Right lobe of liver (tissue), 6 donors: ENCODE measurements at regions not wholly inside any gene's neighbourhood (a gene's known extent, or its start where the extent isn't known, plus 50 kb on each side); places are given as distances from the start of the nearest gene placed in this dataset.

ENCODE experiments used
- ATAC-seq, 4 donors: fragments of 200-7000 bp; cut with Tn5 transposase; one replicate each; pipeline ENCODE4 v1.9.1; 2020; ENCODE audit warnings: mild to moderate bottlenecking in 4 of 4, moderate library complexity in 4 of 4
- DNase-seq, 3 donors: peaks; one replicate each; pipeline ENCODE4 v3.0.0-alpha.2; 2020
- H3K27ac ChIP-seq, 3 donors: fragments of 200-600 bp; one replicate each; pipeline ENCODE4 v1.8.0; 2022
- H3K27me3 ChIP-seq, 2 donors: fragments of 200-600 bp; one replicate each; pipeline ENCODE4 v1.8.0; 2022
- H3K36me3 ChIP-seq, 4 donors: fragments of 200-600 bp; sonication (generic) in 1 of 4; one replicate each; pipeline versions ENCODE4 v1.5.1 to v1.8.0; 2017 to 2022; ENCODE audit warnings: control low read depth in 1 of 4
- H3K4me1 ChIP-seq, 4 donors: fragments of 200-600 bp; sonication (generic) in 1 of 4; one replicate each; pipeline versions ENCODE4 v1.5.1 to v1.8.0; 2017 to 2022; ENCODE audit warnings: control low read depth in 1 of 4
- H3K4me3 ChIP-seq, 3 donors: fragments of 200-600 bp; one replicate each; pipeline ENCODE4 v1.8.0; 2022
- H3K9me3 ChIP-seq, 4 donors: fragments of 200-600 bp; sonication (generic) in 1 of 4; one replicate each; pipeline versions ENCODE4 v1.5.1 to v1.8.0; 2017 to 2022; ENCODE audit warnings: control low read depth in 1 of 4
- POLR2A ChIP-seq: fragments of 450-650 bp; IDR thresholded peaks from one replicate; pipeline ENCODE4 v1.6.1; 2017; ENCODE audit warnings: antibody characterized with exemption, mild to moderate bottlenecking
- WGBS: methylation state at CpG from one replicate; pipeline ENCODE4 v1.1.6; 2018; ENCODE audit warnings: low coverage, low lambda C conversion rate; ENCODE audit not compliant: insufficient coverage; ENCODE audit errors: missing lambda C conversion rate; 5-methylcytosine and 5-hydroxymethylcytosine counted together
- intact Hi-C, 2 donors: fragments of 100-400 bp; cut with DNase I; formaldehyde crosslinking; loops; one replicate each; pipeline versions ENCODE4 v1.11.2 to v1.14.1; 2022
- TF ChIP-seq, protein P1 (sequence below), 4 donors: fragments of 200-600 bp in 3 of 4; fragments of 450-650 bp in 1 of 4; IDR thresholded peaks; one replicate each; pipeline versions ENCODE4 v1.5.1 to v1.8.0; 2016 to 2022; ENCODE audit warnings: antibody characterized with exemption in 4 of 4, mild to moderate bottlenecking in 2 of 4
- donor health status: DM: no; HTN: yes; CAD: no.
- donor health status: DM: no; HTN: no; CAD: no.
- donor health status: DM: no; HTN: no; CAD: no.
- donor health status: DM: no; HTN: yes; CAD: no.
- donor health status: DM: no; HTN: yes; CAD: no.

- no peaks in the 10 kb centered on the region for H3K36me3 ChIP-seq
- WGBS: 7% methylated on average over 1 of the region's 1 CpG
- no peaks in the 10 kb centered on the region for H3K9me3 ChIP-seq
- no peaks in the 10 kb centered on the region for H3K4me1 ChIP-seq
- DNase-seq (no peak), ATAC-seq (no peak)
- H3K27ac ChIP-seq: no peak overlapping the region
- H3K4me3 ChIP-seq: no peak overlapping the region
- H3K27me3 ChIP-seq: no peaks in the 10 kb centered on the region
- intact Hi-C loops: no loop called here
- TF ChIP-seq, protein P1, sequence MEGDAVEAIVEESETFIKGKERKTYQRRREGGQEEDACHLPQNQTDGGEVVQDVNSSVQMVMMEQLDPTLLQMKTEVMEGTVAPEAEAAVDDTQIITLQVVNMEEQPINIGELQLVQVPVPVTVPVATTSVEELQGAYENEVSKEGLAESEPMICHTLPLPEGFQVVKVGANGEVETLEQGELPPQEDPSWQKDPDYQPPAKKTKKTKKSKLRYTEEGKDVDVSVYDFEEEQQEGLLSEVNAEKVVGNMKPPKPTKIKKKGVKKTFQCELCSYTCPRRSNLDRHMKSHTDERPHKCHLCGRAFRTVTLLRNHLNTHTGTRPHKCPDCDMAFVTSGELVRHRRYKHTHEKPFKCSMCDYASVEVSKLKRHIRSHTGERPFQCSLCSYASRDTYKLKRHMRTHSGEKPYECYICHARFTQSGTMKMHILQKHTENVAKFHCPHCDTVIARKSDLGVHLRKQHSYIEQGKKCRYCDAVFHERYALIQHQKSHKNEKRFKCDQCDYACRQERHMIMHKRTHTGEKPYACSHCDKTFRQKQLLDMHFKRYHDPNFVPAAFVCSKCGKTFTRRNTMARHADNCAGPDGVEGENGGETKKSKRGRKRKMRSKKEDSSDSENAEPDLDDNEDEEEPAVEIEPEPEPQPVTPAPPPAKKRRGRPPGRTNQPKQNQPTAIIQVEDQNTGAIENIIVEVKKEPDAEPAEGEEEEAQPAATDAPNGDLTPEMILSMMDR (IDR thresholded peaks at IDR 0.05): no peak
- no peak for TF ChIP-seq POLR2A
These were observed 241.2 kb upstream of the LRRC3B start for GRCh38 chr3:26381411-26381810.

DNA sequence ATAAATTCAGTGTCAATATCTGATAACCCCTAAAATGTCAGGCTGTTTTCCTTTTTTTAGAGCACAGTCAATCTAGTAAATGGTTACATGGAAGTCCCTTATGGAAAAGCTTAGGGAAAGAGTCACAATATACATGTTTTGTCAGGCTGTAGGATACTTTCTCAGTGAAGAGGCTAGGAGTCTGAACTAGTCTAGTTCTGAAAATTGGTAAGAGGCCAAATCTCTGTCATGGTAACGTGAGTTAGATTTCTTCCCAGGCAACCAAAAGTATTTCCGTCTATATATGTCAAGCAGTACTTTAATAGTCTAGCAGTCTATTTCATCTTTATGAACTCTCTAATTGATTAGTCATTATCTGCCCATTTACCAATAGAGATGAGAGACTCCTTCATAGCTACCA lies 215.9 kb upstream of the LRRC3B start:
- intact Hi-C loops: no loop called here
- WGBS: 60% methylated on average over 1 of the region's 2 CpGs
- Histone ChIP-seq H3K27ac (no peak overlapping the region), H3K27me3 (no peaks in the 10 kb centered on the region), H3K36me3 (no peaks in the 10 kb centered on the region), H3K9me3 (no peaks in the 10 kb centered on the region), H3K4me3 (no peak overlapping the region), H3K4me1 (no peaks in the 10 kb centered on the region)
- TF ChIP-seq, protein P1 (IDR thresholded peaks at IDR 0.05): no peak
- no peak for TF ChIP-seq POLR2A
- no peak for ATAC-seq
- no peak for DNase-seq

GRCh38 chr3:26418553-26418952 lies 204.0 kb upstream of the LRRC3B start:
- no peaks in the 10 kb centered on the region for H3K4me1 ChIP-seq
- TF ChIP-seq POLR2A: no peak
- TF ChIP-seq, protein P1 (IDR thresholded peaks at IDR 0.05): no peak
- no peak overlapping the region for H3K4me3 ChIP-seq
- H3K27me3 ChIP-seq: no peaks in the 10 kb centered on the region
- ATAC-seq (no peak), DNase-seq (no peak)
- H3K27ac ChIP-seq: no peak overlapping the region
- intact Hi-C loops: no loop called here
- no peaks in the 10 kb centered on the region for H3K9me3 ChIP-seq
- no peaks in the 10 kb centered on the region for H3K36me3 ChIP-seq

GRCh38 chr3:26422415-26422814 lies 200.2 kb upstream of the LRRC3B start:
- DNase-seq: no peak
- H3K27ac ChIP-seq: no peak overlapping the region
- no peaks in the 10 kb centered on the region for H3K36me3 ChIP-seq
- no peak for ATAC-seq
- no peaks in the 10 kb centered on the region for H3K27me3 ChIP-seq
- WGBS: 71% methylated on average over 2 of the region's 2 CpGs
- no peaks in the 10 kb centered on the region for H3K9me3 ChIP-seq
- H3K4me1 ChIP-seq: no peaks in the 10 kb centered on the region
- H3K4me3 ChIP-seq: no peak overlapping the region
- TF ChIP-seq POLR2A: no peak
- TF ChIP-seq, protein P1 (IDR thresholded peaks at IDR 0.05): no peak
- intact Hi-C loops: no loop called here

DNA sequence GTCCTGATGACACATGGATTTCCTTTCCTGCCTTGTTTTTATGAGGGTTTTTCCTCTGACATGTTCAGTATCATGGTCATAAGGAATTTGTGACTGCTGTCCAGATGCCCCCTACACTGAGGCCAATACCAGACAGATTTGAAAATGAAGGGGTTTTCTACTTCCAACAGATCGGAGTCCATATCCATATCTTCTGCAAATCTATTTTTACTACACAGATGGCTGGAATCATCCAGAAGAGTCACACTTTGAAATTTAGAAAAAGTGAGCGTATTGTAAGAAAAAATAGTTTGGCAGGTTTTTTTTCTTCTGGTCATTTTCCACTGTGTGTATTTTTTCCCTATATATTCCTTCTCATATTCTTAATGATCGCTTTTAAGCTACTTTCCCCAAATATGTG lies 197.5 kb upstream of the LRRC3B start:
- H3K27ac ChIP-seq: no peak overlapping the region
- no peaks in the 10 kb centered on the region for H3K27me3 ChIP-seq
- no peak overlapping the region for H3K4me3 ChIP-seq
- WGBS: 84% methylated on average over 3 of the region's 3 CpGs
- no peaks in the 10 kb centered on the region for H3K4me1 ChIP-seq
- no peak for ATAC-seq
- TF ChIP-seq, protein P1 (IDR thresholded peaks at IDR 0.05): no peak
- no peak for TF ChIP-seq POLR2A
- H3K36me3 ChIP-seq: no peaks in the 10 kb centered on the region
- no peaks in the 10 kb centered on the region for H3K9me3 ChIP-seq
- intact Hi-C loops: no loop called here
- no peak for DNase-seq
